PC-9 (cell line): ENCODE measurements at regions not wholly inside any gene's neighbourhood (a gene's known extent, or its start where the extent isn't known, plus 50 kb on each side); places are given as distances from the start of the nearest gene placed in this dataset.

Experiments used
- BruUV-seq: library from RNA; stranded (reverse); fragments of 400-500 nt; replicated peaks from 2 replicates; lab custom pipeline; 2021; lab: Mats Ljungman, UMichigan
- CTCF ChIA-PET: fragments of 300-600 bp; sonication (Branson Sonifier 250); formaldehyde crosslinking; loops from one replicate; lab custom pipeline; 2022; ENCODE audit warnings: antibody characterized with exemption; lab: Charles Lee
- POLR2A ChIA-PET: fragments of 300-600 bp; sonication (Branson Sonifier 250); formaldehyde crosslinking; loops from one replicate; lab custom pipeline; 2022; ENCODE audit warnings: antibody characterized with exemption; ENCODE audit not compliant: unreplicated experiment; lab: Charles Lee
- DNase-seq, 2 experiments: peaks; one replicate each; pipeline versions ENCODE4 v3.0.0 to v3.0.0-alpha.2; 2015 to 2022; ENCODE audit warnings: mixed read lengths in 1 of 2
- H2AFZ ChIP-seq: fragments of 200-600 bp; sonication (generic); 2 replicates; pipeline ENCODE4 v1.8.1; 2017; ENCODE audit warnings: antibody characterized with exemption
- H3F3A ChIP-seq: fragments of 200-600 bp; sonication (generic); 2 replicates; pipeline ENCODE4 v1.8.1; 2017; ENCODE audit warnings: antibody characterized with exemption, mild to moderate bottlenecking, low read depth; ENCODE audit not compliant: insufficient read depth
- H3K27ac ChIP-seq: fragments of 200-600 bp; sonication (generic); 2 replicates; pipeline ENCODE4 v1.6.1; 2016; ENCODE audit warnings: mixed run types
- H3K27me3 ChIP-seq: fragments of 200-600 bp; sonication (generic); 2 replicates; pipeline ENCODE4 v1.6.1; 2016; ENCODE audit warnings: low read depth, mixed run types; ENCODE audit not compliant: insufficient read depth
- H3K36me3 ChIP-seq: fragments of 200-600 bp; sonication (generic); 2 replicates; pipeline ENCODE4 v1.6.1; 2016; ENCODE audit warnings: low read depth, mixed run types
- H3K4me1 ChIP-seq: fragments of 200-600 bp; sonication (generic); replicated peaks from 2 replicates; pipeline ENCODE4 v1.6.1; 2016; ENCODE audit warnings: mixed run types; ENCODE audit not compliant: insufficient read depth
- H3K4me2 ChIP-seq: fragments of 200-600 bp; sonication (generic); 2 replicates; pipeline ENCODE4 v1.6.1; 2017; ENCODE audit warnings: mixed run types
- H3K4me3 ChIP-seq: fragments of 200-600 bp; sonication (generic); 2 replicates; pipeline ENCODE4 v1.6.1; 2016; ENCODE audit warnings: mixed run types
- H3K79me2 ChIP-seq: fragments of 200-600 bp; sonication (generic); 2 replicates; pipeline ENCODE4 v1.6.1; 2017; ENCODE audit warnings: low read depth, mixed run types
- H3K9me2 ChIP-seq: fragments of 200-600 bp; sonication (generic); 2 replicates; pipeline ENCODE4 v1.8.1; 2017; ENCODE audit warnings: mild to moderate bottlenecking; ENCODE audit not compliant: insufficient read depth
- H3K9me3 ChIP-seq: fragments of 200-600 bp; sonication (generic); 2 replicates; pipeline ENCODE4 v1.8.1; 2016; ENCODE audit warnings: low read depth; ENCODE audit not compliant: insufficient read depth
- H4K20me1 ChIP-seq: fragments of 200-600 bp; sonication (generic); 2 replicates; pipeline ENCODE4 v1.8.1; 2017; ENCODE audit not compliant: insufficient read depth
- EZH2 ChIP-seq: fragments of 200-600 bp; sonication (generic); IDR thresholded peaks from 2 replicates; pipeline ENCODE4 v1.8.0; 2017; ENCODE audit warnings: antibody characterized with exemption, low read depth
- intact Hi-C: fragments of 100-400 bp; cut with micrococcal nuclease; formaldehyde crosslinking; loops from one replicate; pipeline ENCODE4 v1.10.0; 2022; ENCODE audit not compliant: unreplicated experiment
- TF ChIP-seq, protein P1 (sequence below): fragments of 200-600 bp; sonication (generic); conservative IDR thresholded peaks from 2 replicates; pipeline ENCODE4 v1.6.1; 2017; ENCODE audit warnings: mixed run types, antibody characterized with exemption, mild to moderate bottlenecking, moderate library complexity

DNA sequence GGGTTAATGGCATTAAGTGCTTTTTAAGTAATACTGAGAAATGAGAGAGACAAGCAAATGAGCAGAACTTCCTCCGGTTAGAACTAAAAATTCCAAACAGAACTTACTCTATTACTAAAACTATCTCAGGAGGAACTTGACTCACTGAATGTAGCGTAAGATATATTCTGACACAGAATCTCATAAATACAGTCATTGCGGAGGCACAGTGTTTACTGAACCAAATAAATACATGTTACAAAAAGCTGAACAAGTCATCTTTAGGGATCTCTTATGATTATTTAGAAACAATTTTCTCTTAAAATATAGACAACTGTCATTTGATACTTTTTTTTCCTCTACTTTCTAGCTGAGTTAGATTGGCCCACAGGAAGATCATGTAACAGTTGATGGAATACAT is 283.1 kb downstream of the KLF12 start:
- CTCF ChIA-PET: no interaction called here

DNA sequence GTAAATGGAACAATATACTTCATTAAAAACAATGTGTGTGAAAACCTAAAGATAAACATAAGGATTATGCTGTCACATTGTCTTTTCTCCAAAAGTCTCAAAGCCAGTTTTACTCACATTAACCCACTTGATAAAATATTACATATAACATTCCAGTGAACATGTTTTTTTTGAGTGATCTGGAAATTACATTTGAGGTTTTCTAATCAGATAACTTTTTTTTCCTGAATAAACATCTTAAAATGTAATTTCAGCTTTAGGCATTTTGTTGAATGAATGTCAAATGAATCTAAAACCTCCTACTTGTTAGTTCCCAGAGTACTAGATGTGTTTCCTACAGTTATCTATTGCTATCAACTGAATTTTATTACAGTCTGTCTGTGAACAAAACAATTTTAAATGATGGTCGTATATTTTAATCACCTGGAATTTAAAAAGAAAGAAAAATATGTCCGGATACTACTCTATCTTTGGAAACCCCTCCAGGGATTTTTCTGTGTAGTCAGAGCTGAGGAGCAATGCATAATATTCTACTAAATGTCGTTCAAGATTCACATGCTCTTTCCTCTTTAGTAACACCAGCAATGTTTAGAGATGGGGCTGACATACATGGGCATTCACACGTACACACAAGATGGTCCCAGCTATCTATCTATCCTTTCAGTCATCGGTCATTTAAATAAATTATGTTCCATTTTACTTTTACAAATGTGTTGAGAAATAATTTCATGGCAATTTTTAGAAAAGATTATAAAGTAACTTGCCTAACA is 283.9 kb downstream of the KLF12 start:
- no peak overlapping the region for H2AFZ ChIP-seq
- H4K20me1 ChIP-seq: no peaks in the 10 kb centered on the region
- H3K27ac ChIP-seq: no peak overlapping the region
- no peak for TF ChIP-seq EZH2
- TF ChIP-seq, protein P1, sequence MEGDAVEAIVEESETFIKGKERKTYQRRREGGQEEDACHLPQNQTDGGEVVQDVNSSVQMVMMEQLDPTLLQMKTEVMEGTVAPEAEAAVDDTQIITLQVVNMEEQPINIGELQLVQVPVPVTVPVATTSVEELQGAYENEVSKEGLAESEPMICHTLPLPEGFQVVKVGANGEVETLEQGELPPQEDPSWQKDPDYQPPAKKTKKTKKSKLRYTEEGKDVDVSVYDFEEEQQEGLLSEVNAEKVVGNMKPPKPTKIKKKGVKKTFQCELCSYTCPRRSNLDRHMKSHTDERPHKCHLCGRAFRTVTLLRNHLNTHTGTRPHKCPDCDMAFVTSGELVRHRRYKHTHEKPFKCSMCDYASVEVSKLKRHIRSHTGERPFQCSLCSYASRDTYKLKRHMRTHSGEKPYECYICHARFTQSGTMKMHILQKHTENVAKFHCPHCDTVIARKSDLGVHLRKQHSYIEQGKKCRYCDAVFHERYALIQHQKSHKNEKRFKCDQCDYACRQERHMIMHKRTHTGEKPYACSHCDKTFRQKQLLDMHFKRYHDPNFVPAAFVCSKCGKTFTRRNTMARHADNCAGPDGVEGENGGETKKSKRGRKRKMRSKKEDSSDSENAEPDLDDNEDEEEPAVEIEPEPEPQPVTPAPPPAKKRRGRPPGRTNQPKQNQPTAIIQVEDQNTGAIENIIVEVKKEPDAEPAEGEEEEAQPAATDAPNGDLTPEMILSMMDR: no peak
- no peaks in the 10 kb centered on the region for H3K9me3 ChIP-seq
- ChIA-PET CTCF (no interaction called here), POLR2A (no interaction called here)
- H3K36me3 ChIP-seq: no peaks in the 10 kb centered on the region
- intact Hi-C loops: no loop called here
- no peaks in the 10 kb centered on the region for H3K79me2 ChIP-seq
- no TSS peak for BruUV-seq
- H3K4me1 ChIP-seq: no peaks in the 10 kb centered on the region
- H3K4me3 ChIP-seq: no peak overlapping the region
- no peaks in the 10 kb centered on the region for H3K9me2 ChIP-seq
- H3K4me2 ChIP-seq: no peak overlapping the region
- DNase-seq: no peak
- no peaks in the 10 kb centered on the region for H3K27me3 ChIP-seq
- H3F3A ChIP-seq: no peaks in the 10 kb centered on the region

More for the DNA sequence above, 283.1 kb downstream of the KLF12 start:
- no peak overlapping the region for H2AFZ ChIP-seq
- TF ChIP-seq EZH2: no peak
- TF ChIP-seq, protein P1: no peak
- no TSS peak for BruUV-seq
- no peaks in the 10 kb centered on the region for H3K9me3 ChIP-seq
- H3K79me2 ChIP-seq: no peaks in the 10 kb centered on the region
- H4K20me1 ChIP-seq: no peaks in the 10 kb centered on the region
- no peaks in the 10 kb centered on the region for H3K36me3 ChIP-seq
- H3K4me3 ChIP-seq: no peak overlapping the region
- no peak overlapping the region for H3K27ac ChIP-seq
- intact Hi-C loops: no loop called here
- no peak overlapping the region for H3K4me2 ChIP-seq
- H3K4me1 ChIP-seq: no peaks in the 10 kb centered on the region
- H3F3A ChIP-seq: no peaks in the 10 kb centered on the region
- DNase-seq: no peak
- no peaks in the 10 kb centered on the region for H3K9me2 ChIP-seq
- POLR2A ChIA-PET: no interaction called here
- H3K27me3 ChIP-seq: no peaks in the 10 kb centered on the region

DNA sequence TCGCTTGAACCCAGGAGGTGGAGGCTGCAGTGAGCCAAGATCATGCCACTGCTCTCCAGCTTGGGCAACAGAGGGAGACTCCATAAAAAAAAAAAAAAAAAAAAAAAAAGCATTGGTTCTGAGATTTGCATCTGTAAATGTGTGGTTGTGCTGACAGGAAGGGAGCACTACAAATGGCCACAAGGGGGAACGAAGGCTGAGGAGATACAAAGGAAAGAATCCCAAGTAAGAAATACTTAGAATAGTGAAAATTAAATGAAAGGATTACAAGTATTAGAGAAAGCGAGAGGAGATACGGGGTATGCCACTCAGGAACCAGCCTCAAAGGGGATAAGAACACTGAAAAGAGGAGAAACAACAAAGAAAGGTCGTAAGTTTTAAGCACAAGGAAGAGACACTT is 284.9 kb downstream of the KLF12 start:
- ChIA-PET POLR2A (no interaction called here), CTCF (interaction anchor here (0.6 to 1.2 kb wide), 3 partner anchors 11 to 437 kb away, joined by 4 to 13 read pairs (median 4); no protein-coding TSS in a partner anchor)
- TF ChIP-seq, protein P1: peak; percentile 49
- no peak for TF ChIP-seq EZH2
- no peaks in the 10 kb centered on the region for H4K20me1 ChIP-seq
- no peaks in the 10 kb centered on the region for H3K79me2 ChIP-seq
- no peak overlapping the region for H3K27ac ChIP-seq
- H2AFZ ChIP-seq: no peak overlapping the region
- no peak overlapping the region for H3K4me3 ChIP-seq
- no peaks in the 10 kb centered on the region for H3K9me2 ChIP-seq
- H3K4me1 ChIP-seq: no peaks in the 10 kb centered on the region
- no TSS peak for BruUV-seq
- no peaks in the 10 kb centered on the region for H3K9me3 ChIP-seq
- H3K4me2 ChIP-seq: no peak overlapping the region
- intact Hi-C loops: no loop called here
- DNase-seq: peak in 1 of 2 experiments; percentile 11
- no peaks in the 10 kb centered on the region for H3F3A ChIP-seq
- no peaks in the 10 kb centered on the region for H3K36me3 ChIP-seq
- no peaks in the 10 kb centered on the region for H3K27me3 ChIP-seq
